ENCODE measurements at regions not wholly inside any gene's neighbourhood (a gene's known extent, or its start where the extent isn't known, plus 50 kb on each side); places are given as distances from the start of the nearest gene placed in this dataset.

DNA sequence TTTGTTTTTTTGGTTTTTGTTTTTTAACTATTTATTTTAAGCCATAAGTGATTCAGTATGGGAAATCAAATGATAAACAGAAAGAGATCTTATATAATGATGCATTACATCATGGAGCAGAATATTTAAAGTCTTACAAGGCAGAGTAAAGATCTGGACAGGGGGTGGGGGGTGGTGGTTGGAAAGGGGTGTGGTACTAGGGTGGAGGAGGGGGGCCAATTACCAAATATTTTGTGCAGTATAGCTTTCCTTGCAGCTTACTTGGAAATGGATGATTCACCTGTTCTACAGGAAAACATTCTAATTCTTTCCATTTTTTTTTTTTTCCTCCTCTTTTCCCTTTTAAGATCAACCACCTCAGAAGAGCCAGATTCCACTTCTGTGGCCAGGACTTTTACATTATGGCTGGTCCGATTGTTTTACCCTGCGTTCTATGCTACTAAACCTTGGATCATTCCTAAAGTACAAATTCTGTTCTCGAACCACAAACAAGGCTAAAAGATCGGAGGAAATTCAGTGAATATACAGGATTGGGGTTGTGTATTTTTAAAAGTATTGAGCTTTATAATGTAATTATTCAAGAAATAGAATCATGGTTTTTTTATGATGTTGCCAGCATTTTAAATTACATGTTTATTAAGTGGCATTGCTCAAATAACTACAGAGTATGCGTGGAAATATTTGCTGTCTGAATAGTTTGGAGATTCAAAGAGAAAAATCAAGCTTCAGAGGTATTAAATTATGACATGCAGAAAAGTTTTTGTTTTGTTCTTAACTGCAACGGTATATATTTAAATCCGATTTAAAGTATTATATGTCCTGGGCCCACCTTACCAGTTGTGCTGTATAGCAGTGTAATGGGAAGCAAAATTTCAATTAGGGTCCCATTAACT lies 859.5 kb downstream of the USP25 start:
- no CpG with 5 or more reads among the region's 7 CpGs for WGBS, 2 donors (ENCODE audit: extremely low coverage in 2 of 2, insufficient read length in 2 of 2, insufficient replicate concordance in 1 of 2)
- H2AFZ ChIP-seq (ENCODE audit: low read length) = no peak overlapping the region
- H3K4me3 ChIP-seq (ENCODE audit: low read length in 2 of 2) = no peak overlapping the region
- no peaks in the 10 kb centered on the region for H3K27me3 ChIP-seq (ENCODE audit: control insufficient read depth in 3 of 3, insufficient read depth in 3 of 3, low read depth in 1 of 3, low read length in 3 of 3)
- H3K14ac ChIP-seq (ENCODE audit: low read length) = no peak overlapping the region
- no peak overlapping the region for H3K4ac ChIP-seq (ENCODE audit: low read length)
- no peaks in the 10 kb centered on the region for H3K36me3 ChIP-seq (replicated peaks in 1 of 2; ENCODE audit: control insufficient read depth in 2 of 2, insufficient read depth in 2 of 2, low read length in 2 of 2)
- H4K91ac ChIP-seq (ENCODE audit: low read depth, low read length, poor library complexity) = no peak overlapping the region
- peaks cover 6 to 27% of the 10 kb centered on the region in 2 donors for H3K4me1 ChIP-seq (ENCODE audit: control insufficient read depth in 2 of 2, insufficient read depth in 1 of 2, low read depth in 1 of 2, low read length in 2 of 2)
- H3K9ac ChIP-seq (ENCODE audit: low read depth, low read length, poor library complexity) = no peak overlapping the region
- no peak overlapping the region for H3K18ac ChIP-seq (ENCODE audit: low read length)
- H3K27ac ChIP-seq (replicated peaks; ENCODE audit: low read length) = no peak overlapping the region
- H2BK12ac ChIP-seq (ENCODE audit: low read length) = no peak overlapping the region
- no peaks in the 10 kb centered on the region for H3K79me1 ChIP-seq (ENCODE audit: low read depth, low read length)
- no peak overlapping the region for H2BK5ac ChIP-seq (ENCODE audit: low read length)
- no peak overlapping the region for H3K23ac ChIP-seq (ENCODE audit: low read depth, low read length, poor library complexity)
- no peak overlapping the region for H2BK15ac ChIP-seq (ENCODE audit: low read length)
- no peak overlapping the region for H4K8ac ChIP-seq (ENCODE audit: low read depth, low read length)
- H2AK5ac ChIP-seq (ENCODE audit: low read depth, low read length) = no peak overlapping the region
- no peaks in the 10 kb centered on the region for H3K9me3 ChIP-seq (replicated peaks in 1 of 2; ENCODE audit: control insufficient read depth in 2 of 2, insufficient read depth in 1 of 2, low read depth in 1 of 2, low read length in 2 of 2)
- no peak for DNase-seq (ENCODE audit: low spot score)
- no peak overlapping the region for H3K4me2 ChIP-seq (ENCODE audit: insufficient read depth, low read length, poor library complexity, severe bottlenecking)
- no peak overlapping the region for H2BK120ac ChIP-seq (ENCODE audit: low read depth, low read length)

DNA sequence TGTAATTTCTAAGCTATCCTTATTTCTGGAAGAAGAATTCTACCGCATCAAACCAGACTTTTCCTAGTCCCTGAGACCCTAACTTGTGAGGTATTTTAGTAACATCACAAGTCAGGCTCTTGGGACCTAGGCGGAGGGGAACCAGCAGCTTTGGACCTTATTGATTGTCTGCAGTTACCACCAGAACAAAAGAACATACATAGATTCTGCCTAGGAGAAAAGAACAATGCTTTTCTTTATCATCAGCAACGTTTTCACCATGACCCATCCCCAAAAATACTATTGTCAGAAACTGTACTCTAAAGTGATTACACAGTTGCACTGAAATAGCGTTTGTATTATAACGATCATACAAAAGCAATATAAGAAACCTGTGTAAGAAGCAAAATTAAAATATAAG lies 860.4 kb downstream of the USP25 start:
- H2AFZ ChIP-seq (ENCODE audit: low read length) = no peak overlapping the region
- H3K4me3 ChIP-seq (ENCODE audit: low read length in 2 of 2) = no peak overlapping the region
- H3K27me3 ChIP-seq (ENCODE audit: control insufficient read depth in 3 of 3, insufficient read depth in 3 of 3, low read depth in 1 of 3, low read length in 3 of 3) = no peaks in the 10 kb centered on the region
- no peak overlapping the region for H2BK15ac ChIP-seq (ENCODE audit: low read length)
- no peaks in the 10 kb centered on the region for H3K79me1 ChIP-seq (ENCODE audit: low read depth, low read length)
- H3K27ac ChIP-seq (replicated peaks; ENCODE audit: low read length) = no peak overlapping the region
- H3K36me3 ChIP-seq (replicated peaks in 1 of 2; ENCODE audit: control insufficient read depth in 2 of 2, insufficient read depth in 2 of 2, low read length in 2 of 2) = no peaks in the 10 kb centered on the region
- no peak overlapping the region for H4K8ac ChIP-seq (ENCODE audit: low read depth, low read length)
- H3K23ac ChIP-seq (ENCODE audit: low read depth, low read length, poor library complexity) = no peak overlapping the region
- no peak overlapping the region for H3K18ac ChIP-seq (ENCODE audit: low read length)
- no peak overlapping the region for H3K9ac ChIP-seq (ENCODE audit: low read depth, low read length, poor library complexity)
- no peak overlapping the region for H2BK12ac ChIP-seq (ENCODE audit: low read length)
- H2BK5ac ChIP-seq (ENCODE audit: low read length) = no peak overlapping the region
- no peak overlapping the region for H3K4me2 ChIP-seq (ENCODE audit: insufficient read depth, low read length, poor library complexity, severe bottlenecking)
- no peak overlapping the region for H2AK5ac ChIP-seq (ENCODE audit: low read depth, low read length)
- H3K4ac ChIP-seq (ENCODE audit: low read length) = no peak overlapping the region
- no CpG with 5 or more reads among the region's 5 CpGs for WGBS, 2 donors (ENCODE audit: extremely low coverage in 2 of 2, insufficient read length in 2 of 2, insufficient replicate concordance in 1 of 2)
- H2BK120ac ChIP-seq (ENCODE audit: low read depth, low read length) = no peak overlapping the region
- H4K91ac ChIP-seq (ENCODE audit: low read depth, low read length, poor library complexity) = no peak overlapping the region
- no peak for DNase-seq (ENCODE audit: low spot score)
- H3K9me3 ChIP-seq (replicated peaks in 1 of 2; ENCODE audit: control insufficient read depth in 2 of 2, insufficient read depth in 1 of 2, low read depth in 1 of 2, low read length in 2 of 2) = no peaks in the 10 kb centered on the region
- no peak overlapping the region for H3K14ac ChIP-seq (ENCODE audit: low read length)
- H3K4me1 ChIP-seq (ENCODE audit: control insufficient read depth in 2 of 2, insufficient read depth in 1 of 2, low read depth in 1 of 2, low read length in 2 of 2) = peaks cover 6 to 30% of the 10 kb centered on the region in 2 donors

DNA sequence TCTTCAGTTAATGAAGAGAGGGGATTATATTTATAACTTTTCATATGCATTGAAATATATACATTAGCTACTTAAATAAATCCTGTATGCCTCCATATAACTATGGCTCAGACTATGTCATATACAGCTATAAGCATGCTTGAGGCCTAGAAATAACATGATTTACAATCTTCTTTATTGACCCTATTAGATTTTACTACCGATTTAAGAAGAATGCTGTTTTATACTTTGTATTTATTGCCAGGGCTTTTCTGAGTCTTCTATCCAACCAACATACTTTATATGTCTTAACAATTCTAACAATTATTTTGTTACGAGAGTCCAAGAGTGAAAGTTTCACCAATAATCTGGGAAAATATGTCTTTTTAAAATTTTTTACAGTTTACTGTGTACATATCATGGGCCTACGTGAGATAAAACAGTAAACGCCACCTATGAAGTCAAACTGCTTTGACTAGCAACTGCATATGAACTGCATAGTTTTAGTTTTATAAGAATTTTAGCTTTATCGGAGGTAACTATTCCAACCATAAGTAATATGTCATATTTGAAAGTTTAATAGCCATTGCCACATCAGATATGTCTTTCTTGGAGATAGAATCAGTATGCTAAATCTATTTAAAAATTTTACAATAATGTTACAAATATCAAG lies 861.0 kb downstream of the USP25 start:
- Histone ChIP-seq H2BK12ac (ENCODE audit: low read length) (no peak overlapping the region), H2BK5ac (ENCODE audit: low read length) (no peak overlapping the region), H2AK5ac (ENCODE audit: low read depth, low read length) (no peak overlapping the region), H3K4me3 (ENCODE audit: low read length in 2 of 2) (no peak overlapping the region), H2BK120ac (ENCODE audit: low read depth, low read length) (no peak overlapping the region), H3K4ac (ENCODE audit: low read length) (no peak overlapping the region), H2AFZ (ENCODE audit: low read length) (no peak overlapping the region), H3K14ac (ENCODE audit: low read length) (no peak overlapping the region), H3K27ac (replicated peaks; ENCODE audit: low read length) (no peak overlapping the region), H3K18ac (ENCODE audit: low read length) (no peak overlapping the region), H3K4me1 (ENCODE audit: control insufficient read depth in 2 of 2, insufficient read depth in 1 of 2, low read depth in 1 of 2, low read length in 2 of 2) (peaks cover 6 to 30% of the 10 kb centered on the region in 2 donors), H3K9me3 (replicated peaks in 1 of 2; ENCODE audit: control insufficient read depth in 2 of 2, insufficient read depth in 1 of 2, low read depth in 1 of 2, low read length in 2 of 2) (no peaks in the 10 kb centered on the region), H4K8ac (ENCODE audit: low read depth, low read length) (no peak overlapping the region), H2BK15ac (ENCODE audit: low read length) (no peak overlapping the region), H3K23ac (ENCODE audit: low read depth, low read length, poor library complexity) (no peak overlapping the region), H3K79me1 (ENCODE audit: low read depth, low read length) (no peaks in the 10 kb centered on the region), H3K27me3 (ENCODE audit: control insufficient read depth in 3 of 3, insufficient read depth in 3 of 3, low read depth in 1 of 3, low read length in 3 of 3) (no peaks in the 10 kb centered on the region), H3K9ac (ENCODE audit: low read depth, low read length, poor library complexity) (no peak overlapping the region), H4K91ac (ENCODE audit: low read depth, low read length, poor library complexity) (no peak overlapping the region), H3K4me2 (ENCODE audit: insufficient read depth, low read length, poor library complexity, severe bottlenecking) (no peak overlapping the region), H3K36me3 (replicated peaks in 1 of 2; ENCODE audit: control insufficient read depth in 2 of 2, insufficient read depth in 2 of 2, low read length in 2 of 2) (no peaks in the 10 kb centered on the region)
- DNase-seq (ENCODE audit: low spot score) = no peak
- WGBS, 2 donors (ENCODE audit: extremely low coverage in 2 of 2, insufficient read length in 2 of 2, insufficient replicate concordance in 1 of 2) = no CpG with 5 or more reads among the region's 5 CpGs

DNA sequence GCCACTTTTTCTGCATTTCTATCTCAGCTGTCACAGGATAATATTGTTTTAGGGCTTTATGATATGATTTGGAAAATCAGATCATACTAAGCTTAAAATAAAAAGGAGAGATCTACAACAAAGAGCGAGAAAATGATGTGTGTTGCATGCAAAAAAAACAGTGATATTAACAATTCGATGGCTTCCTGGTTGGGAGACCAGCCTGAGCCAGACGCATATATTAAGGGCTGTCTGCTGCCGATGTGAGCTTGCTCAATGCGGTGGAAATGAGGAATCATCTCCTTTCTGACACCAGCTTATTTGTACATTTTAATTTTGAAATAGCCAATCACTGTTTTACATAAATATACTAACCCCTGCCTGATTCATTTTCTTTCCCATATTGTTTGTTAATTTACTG lies 862.6 kb downstream of the USP25 start:
- Histone ChIP-seq H3K23ac (ENCODE audit: low read depth, low read length, poor library complexity) (no peak overlapping the region), H3K14ac (ENCODE audit: low read length) (no peak overlapping the region), H3K4ac (ENCODE audit: low read length) (no peak overlapping the region), H3K9me3 (replicated peaks in 1 of 2; ENCODE audit: control insufficient read depth in 2 of 2, insufficient read depth in 1 of 2, low read depth in 1 of 2, low read length in 2 of 2) (peaks cover 0 to 7% of the 10 kb centered on the region in 2 donors), H4K91ac (ENCODE audit: low read depth, low read length, poor library complexity) (no peak overlapping the region), H3K4me1 (ENCODE audit: control insufficient read depth in 2 of 2, insufficient read depth in 1 of 2, low read depth in 1 of 2, low read length in 2 of 2) (peaks cover 5 to 25% of the 10 kb centered on the region in 2 donors), H3K36me3 (replicated peaks in 1 of 2; ENCODE audit: control insufficient read depth in 2 of 2, insufficient read depth in 2 of 2, low read length in 2 of 2) (peaks cover 0 to 9% of the 10 kb centered on the region in 2 donors), H3K4me3 (ENCODE audit: low read length in 2 of 2) (no peak overlapping the region), H2AFZ (ENCODE audit: low read length) (no peak overlapping the region), H3K27me3 (ENCODE audit: control insufficient read depth in 3 of 3, insufficient read depth in 3 of 3, low read depth in 1 of 3, low read length in 3 of 3) (no peaks in the 10 kb centered on the region), H2BK120ac (ENCODE audit: low read depth, low read length) (no peak overlapping the region), H3K4me2 (ENCODE audit: insufficient read depth, low read length, poor library complexity, severe bottlenecking) (no peak overlapping the region), H3K27ac (replicated peaks; ENCODE audit: low read length) (no peak overlapping the region), H2BK12ac (ENCODE audit: low read length) (no peak overlapping the region), H3K18ac (ENCODE audit: low read length) (no peak overlapping the region), H3K9ac (ENCODE audit: low read depth, low read length, poor library complexity) (no peak overlapping the region), H2AK5ac (ENCODE audit: low read depth, low read length) (no peak overlapping the region), H2BK5ac (ENCODE audit: low read length) (no peak overlapping the region), H4K8ac (ENCODE audit: low read depth, low read length) (no peak overlapping the region), H2BK15ac (ENCODE audit: low read length) (no peak overlapping the region), H3K79me1 (ENCODE audit: low read depth, low read length) (no peaks in the 10 kb centered on the region)
- DNase-seq (ENCODE audit: low spot score) = no peak
- no CpG with 5 or more reads among the region's 5 CpGs for WGBS, 2 donors (ENCODE audit: extremely low coverage in 2 of 2, insufficient read length in 2 of 2, insufficient replicate concordance in 1 of 2)

Data from neuronal stem cell (in vitro differentiated cells).